ENCODE measurements at regions not wholly inside any gene's neighbourhood (a gene's known extent, or its start where the extent isn't known, plus 50 kb on each side); places are given as distances from the start of the nearest gene placed in this dataset.

DNA sequence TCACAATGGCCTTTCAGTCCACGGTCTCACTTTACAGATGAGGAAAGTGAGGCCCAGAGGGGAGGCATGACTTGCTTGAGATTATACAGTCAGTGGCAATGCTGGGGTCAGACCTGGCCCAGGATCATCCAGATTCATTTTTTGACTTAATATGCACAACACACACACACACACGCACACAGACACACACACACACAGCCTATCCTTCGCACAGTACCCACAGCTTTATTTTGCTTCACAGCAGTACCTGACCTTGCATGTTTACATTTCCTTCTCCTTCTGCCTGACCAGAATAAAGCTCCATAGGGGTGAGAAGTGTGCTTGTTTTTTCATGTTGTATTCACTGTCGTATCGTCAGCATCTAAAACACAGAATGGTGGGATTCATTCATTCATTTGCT, 79.8 kb downstream of the VEGFA start:
- DNase-seq (ENCODE audit: low read depth): no peak

DNA sequence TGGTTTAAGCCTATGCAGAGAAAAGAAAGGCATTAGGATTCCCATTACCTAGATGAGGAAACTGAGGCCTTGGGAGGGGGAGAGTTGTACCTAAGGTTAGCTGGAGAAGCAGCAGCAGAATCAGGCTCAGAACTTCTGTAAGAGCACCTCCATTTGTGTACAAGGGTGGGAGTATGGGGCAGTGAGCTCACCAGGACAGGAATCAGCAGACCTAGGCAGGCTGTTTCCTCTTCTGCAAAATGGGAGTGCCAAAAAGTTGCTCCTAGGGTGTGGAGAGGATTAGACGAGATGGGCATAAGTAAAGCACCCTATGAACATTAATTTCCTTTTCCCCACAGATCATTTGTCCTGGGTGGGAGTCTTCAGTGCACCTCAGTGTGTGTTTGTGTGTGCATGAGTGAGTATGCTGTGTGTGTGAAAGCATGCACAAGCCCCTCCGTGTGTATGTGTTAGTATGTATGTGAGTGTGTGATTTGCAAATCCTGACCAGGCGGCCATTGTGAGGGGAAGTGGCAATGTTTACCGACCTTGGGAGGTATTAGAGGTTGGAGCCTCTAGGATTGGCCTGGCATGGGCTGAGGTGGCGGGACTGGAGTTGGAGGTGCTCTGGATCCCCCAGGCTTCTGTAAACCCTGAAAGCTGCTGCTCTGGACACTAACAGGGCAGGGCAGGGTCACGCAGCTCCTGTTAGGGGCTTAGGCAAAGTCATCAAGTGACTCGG, 78.8 kb downstream of the VEGFA start:
- DNase-seq (ENCODE audit: low read depth): no peak

DNA sequence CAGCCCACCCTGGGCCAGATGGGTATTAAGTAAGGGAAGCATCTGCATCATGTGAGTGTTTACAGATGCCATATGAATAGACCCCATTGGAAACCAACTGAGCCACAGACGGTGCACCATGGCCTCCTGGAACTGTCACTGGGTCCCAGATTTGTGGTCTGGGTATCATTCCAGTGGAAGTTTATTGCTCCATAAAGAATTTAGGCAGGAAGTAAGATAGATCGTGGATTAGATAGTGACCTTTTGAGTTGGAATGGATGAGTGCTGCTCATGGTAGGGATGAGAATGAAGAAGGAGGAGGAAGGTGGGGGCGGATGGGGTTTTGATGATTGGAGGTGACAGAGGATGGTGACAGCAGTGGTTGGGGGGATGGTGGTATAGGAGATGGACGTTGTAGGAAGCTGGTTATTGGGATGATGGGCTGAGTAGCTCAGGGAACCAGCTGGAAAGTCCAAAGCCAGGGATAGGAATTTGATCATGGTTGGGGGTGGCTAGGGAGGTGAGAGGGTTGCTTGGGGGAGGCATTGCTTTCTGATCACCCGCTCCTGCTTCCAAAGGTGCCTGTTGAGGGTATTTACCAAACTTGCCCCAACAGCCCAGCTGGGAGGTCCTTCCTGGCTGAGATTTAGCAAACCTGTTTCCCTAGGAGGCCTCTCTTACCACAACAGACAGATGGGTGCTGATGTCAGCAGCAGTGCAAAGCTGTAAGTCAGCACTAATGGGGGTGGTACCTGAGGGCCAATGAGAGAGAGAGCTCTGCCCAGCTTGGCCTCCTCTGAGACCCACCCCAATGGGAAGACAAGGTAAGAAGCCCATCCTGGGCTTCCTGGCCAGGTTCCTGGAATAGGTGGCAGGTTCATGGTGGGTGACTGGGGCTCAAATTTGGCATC, 78.0 kb downstream of the VEGFA start:
- DNase-seq (ENCODE audit: low read depth): no peak

DNA sequence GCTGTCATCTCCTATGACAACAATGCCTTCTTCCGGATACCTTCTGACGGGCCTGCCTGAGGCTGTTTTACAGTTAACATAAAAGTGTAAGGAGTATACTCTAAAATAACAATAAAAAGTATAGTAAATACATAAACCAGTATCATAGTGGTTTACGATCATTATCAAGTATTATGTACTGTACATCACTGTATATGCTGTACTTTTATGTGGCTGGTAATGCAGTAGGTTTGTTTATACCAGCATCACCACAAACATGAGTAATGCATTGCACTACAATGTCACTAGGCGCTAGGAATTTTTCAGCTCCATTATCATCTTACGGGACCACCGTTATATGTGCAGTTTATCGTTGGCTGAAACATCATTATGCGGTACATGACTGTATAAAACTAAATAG, 76.5 kb downstream of the VEGFA start:
- DNase-seq (ENCODE audit: low read depth): no peak

DNA sequence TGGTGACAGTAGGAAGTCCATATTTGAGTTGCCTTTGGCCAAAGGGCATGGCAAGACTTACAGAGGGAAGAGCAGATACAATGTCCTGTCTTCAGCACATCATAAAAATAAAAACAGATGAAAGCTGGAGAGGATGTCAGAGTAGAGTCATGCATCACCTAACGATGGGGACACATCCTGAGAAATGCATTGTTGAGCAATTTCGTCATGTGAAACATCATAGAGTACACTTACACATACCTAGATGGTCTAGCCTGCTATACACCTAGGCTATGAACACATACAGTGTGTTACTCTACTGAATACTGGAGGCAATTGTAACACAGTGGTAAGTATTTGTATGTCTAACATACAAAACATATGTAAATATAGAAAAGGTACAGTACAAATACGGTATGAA, 75.6 kb downstream of the VEGFA start:
- DNase-seq (ENCODE audit: low read depth): no peak

DNA sequence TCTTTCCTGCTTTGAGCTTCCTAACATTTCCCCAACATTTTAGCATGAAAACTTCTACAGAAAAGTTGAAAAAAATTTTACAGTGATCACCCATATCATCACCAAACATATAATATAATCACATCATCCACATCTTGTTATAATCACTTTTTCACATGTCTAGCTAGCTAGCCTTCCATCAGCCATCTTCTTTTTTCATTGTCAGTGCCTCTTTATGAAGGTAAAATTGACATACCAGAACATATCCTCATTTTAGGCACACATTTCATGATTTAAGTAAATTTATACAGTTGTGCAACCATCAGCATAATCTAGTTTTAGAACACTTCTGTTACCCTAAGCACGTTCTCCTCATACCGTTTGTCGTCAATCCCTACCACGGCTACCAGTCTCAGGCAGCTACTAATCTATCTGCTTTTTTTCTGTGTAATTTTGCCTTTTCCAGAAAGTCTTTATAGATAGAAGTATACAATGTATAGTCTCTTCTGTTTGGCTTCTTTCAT, 73.7 kb downstream of the VEGFA start:
- no peak for DNase-seq (ENCODE audit: low read depth)

DNA sequence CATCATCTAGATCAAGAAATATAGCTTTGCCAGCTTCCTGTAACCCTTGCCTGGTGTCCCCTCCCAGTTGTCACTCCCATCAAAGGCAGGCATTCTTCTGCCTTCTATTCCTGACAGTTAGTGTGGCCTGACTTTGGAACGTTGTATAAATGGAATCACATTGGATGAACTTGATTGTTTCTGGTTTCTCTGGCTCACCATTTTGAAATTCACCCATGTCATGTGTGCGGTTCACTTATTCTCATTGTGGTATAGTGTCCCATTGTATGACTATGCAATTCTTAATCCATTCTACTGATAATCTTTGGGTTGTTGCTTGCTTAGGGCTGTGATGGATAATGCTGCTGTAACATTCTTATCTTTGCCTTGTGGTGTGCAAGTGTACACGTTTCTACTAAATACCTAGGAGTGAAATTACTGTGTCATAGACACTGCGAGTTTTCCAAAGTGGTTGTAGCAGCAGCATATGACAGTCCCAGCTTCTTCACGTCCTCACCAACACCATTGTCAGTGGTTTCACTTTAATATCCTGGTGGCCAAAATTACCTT, 73.2 kb downstream of the VEGFA start:
- no peak for DNase-seq (ENCODE audit: low read depth)

DNA sequence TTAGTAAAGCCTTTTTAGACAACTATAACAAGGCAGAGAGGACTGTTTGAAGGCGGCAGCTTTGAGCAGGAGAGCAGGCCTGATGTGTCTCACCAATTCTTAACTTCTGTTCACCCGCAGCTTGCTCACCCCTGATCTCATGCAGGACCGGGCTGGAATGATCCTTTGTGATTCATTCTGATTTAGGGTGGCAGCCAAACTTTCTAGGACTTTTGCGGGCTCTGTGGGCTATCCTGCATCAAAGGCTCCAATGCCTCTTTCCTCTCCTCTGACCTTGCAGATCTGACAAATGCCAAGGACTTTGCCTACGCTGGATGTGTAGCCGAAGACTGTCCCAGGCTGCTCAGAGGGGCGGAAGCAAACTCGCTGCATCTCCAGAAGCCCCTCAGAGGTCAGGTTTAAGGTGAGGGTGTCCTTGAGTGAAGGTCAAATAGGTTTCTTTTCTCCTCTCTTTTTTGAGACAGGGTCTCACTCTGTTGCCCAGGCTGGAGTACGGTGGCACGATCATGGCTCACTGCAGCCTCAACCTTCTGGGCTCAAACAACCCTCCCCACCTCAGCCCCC, 72.3 kb downstream of the VEGFA start:
- no peak for DNase-seq (ENCODE audit: low read depth)

DNA sequence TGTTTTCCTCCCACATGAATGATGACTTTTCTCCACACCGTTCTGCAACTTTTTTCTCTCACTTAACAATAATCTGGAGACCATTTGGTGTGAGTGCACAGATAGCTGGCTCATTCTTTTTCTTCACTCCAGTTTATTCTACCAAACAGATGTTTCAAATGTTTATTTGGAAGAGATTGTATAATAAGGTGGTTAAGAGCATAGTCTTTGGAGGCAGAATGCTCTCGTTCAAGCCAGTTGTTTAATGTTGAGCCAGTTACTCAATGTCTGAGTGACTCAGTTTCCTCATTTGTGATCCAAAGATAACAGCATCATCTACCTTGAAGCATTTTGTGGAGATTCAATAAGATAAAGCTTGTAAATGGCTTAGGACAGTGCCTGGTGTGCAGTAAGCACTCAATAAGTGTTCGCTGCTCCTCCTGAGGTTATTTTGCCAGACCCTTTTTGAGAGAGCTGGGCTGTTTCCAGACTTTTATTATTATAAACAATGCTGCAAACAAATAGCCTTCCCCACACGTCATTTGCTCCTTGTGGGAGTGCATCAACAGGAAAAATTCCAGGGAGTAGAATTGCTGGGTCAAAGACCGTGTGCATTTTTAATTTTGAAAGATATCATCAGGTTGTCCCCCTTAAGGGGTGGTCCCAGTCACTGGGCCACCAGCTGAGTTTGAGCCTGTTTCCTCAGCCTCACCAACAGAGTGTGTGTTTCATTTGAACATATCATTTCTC, 70.6 kb downstream of the VEGFA start:
- DNase-seq (ENCODE audit: low read depth): no peak

DNA sequence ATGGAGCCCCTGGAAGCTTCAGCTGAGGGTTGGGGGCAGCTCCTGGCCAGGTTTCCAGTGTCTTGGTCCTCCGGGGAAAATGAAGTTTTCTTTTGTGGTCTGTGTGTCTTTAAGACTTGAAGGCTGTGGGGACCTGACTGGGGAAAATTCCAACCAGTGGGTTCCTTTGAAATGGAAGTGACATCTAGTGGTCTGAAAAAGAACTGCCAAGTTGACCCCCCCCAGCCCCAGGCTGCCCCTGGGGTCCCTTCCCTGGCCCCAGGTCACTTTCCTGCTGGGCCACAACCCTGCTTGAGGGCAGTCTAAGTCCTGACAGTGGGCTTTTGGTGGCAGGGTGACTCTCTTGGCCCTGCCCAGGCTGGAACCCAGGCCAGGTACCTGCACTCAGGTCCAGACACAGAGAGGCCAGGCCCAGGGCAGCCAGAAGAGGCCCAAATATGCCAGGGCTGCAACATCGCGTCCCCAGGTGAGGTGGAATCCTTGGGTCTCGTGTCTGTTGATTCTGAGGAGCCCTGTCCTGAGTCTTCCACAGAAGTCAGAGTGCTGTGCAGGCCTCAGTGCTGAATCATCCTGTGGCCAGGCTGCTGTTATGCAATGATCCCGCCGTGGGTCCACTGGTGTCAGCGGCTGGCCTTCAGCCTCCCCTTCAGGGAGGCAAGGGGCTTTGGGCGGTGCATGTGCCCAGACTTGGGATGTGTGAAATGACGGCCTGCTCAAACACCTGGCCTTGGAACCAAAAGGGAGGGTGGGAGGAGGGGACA, 68.4 kb downstream of the VEGFA start:
- DNase-seq (ENCODE audit: low read depth): peak; percentile 9

DNA sequence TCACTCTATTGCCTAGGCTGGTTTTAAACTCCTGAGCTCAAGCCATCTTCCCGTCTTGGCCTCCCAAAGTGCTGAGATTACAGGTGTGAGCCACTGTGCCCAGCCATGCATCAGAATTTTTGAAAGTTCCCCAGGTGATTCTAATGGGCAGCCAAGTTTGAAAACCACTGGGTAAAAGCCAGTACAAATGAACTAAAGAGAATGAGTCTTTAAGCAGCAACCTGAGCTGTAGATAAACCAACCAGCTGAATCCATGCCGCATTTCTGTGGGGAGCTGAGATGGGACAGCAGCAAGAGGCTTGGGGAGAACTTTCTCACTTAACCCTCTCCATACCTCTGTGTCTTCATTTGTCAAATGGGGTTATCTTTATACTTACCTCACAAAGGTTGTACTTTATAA, 67.5 kb downstream of the VEGFA start:
- no peak for DNase-seq (ENCODE audit: low read depth)

DNA sequence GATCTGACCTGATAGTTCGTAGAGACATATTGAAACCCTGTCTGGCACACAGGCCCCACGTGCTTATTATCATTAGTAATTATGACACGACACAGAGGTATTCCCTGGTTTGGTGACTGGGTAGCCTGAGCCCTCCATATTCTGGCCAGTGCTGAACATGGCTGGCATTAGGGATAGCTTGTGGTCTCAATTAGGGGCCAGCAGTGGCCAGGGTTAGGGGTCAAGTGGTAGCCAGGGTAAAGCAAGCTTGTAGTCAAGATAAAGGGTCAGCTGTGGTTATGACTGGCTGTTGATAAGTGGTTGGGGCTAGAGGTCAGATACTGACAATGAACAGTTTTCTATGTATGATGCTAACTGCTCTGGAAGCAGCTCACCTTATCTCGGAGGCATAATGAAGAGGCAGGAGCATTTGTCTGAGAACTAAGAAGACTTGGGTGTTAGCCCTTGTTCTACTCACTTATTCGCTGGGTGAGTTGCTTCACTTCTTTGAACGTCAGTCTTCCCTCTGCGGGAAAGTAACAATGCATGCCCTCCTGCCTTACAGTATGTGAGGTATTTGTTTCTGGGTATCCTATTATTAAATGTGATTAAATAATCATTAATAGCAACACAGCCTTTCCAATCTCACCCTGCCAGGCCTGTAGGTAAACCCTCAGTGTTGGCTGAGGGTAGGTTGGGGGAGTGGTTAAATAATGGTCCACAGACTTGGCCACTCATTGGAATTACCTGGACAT, 66.7 kb downstream of the VEGFA start:
- DNase-seq (ENCODE audit: low read depth): no peak
